AG09319 (cell line): ENCODE measurements at regions not wholly inside any gene's neighbourhood (a gene's known extent, or its start where the extent isn't known, plus 50 kb on each side); places are given as distances from the start of the nearest gene placed in this dataset.

Source experiments
- DNase-seq: peaks from one replicate; pipeline ENCODE4 v3.0.0-alpha.2; 2010; ENCODE audit warnings: low read depth; ENCODE audit errors: extremely low read depth
- TF ChIP-seq, protein P1 (sequence below): IDR thresholded peaks from 2 replicates; pipeline ENCODE4 v1.5.1; 2011; ENCODE audit warnings: low read depth, mild to moderate bottlenecking, inconsistent platforms, low read length, moderate library complexity

GRCh38 chr2:118356051-118356450, 267.8 kb downstream of the INSIG2 start:
- TF ChIP-seq, protein P1, sequence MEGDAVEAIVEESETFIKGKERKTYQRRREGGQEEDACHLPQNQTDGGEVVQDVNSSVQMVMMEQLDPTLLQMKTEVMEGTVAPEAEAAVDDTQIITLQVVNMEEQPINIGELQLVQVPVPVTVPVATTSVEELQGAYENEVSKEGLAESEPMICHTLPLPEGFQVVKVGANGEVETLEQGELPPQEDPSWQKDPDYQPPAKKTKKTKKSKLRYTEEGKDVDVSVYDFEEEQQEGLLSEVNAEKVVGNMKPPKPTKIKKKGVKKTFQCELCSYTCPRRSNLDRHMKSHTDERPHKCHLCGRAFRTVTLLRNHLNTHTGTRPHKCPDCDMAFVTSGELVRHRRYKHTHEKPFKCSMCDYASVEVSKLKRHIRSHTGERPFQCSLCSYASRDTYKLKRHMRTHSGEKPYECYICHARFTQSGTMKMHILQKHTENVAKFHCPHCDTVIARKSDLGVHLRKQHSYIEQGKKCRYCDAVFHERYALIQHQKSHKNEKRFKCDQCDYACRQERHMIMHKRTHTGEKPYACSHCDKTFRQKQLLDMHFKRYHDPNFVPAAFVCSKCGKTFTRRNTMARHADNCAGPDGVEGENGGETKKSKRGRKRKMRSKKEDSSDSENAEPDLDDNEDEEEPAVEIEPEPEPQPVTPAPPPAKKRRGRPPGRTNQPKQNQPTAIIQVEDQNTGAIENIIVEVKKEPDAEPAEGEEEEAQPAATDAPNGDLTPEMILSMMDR, result no peak
- DNase-seq, result no peak

DNA sequence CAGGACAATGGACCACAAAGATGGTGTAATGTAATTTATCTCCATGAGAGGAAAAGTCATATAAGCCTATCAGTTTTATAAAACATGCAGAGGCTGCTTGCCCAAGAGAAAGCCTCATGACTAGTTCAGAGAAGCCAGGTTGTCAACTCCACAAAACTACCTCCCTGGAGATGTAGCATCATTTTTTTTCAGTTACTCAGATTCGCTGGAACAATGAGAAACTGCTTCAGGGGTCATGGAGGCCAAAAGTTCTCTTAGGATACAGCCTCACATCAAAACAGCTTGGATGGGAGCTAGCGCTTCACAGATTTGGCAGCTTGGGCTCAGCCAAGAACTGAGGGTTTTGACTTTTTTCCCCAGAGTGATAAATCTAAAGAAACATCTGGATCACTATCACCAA, 263.5 kb downstream of the INSIG2 start:
- DNase-seq, result no peak
- TF ChIP-seq, protein P1, result no peak

DNA sequence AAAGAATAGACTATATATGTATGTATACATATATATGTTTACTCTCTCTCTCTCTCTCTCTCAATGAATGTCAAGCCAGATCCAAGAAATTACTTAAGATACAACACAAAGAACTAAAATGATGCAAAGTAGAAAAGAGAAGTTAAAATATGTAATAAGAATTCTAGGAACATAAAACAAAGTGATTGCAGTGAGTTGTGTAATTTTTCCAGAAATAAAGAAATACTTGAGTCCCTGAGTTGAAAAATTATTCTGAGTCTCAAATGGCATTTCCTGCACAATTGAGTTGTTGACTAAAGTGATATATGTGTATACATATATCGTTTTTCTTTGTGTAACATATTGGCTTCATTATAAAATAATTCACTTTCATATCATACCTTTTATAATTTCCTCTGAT, 262.4 kb downstream of the INSIG2 start:
- TF ChIP-seq, protein P1, result no peak
- DNase-seq, result no peak

GRCh38 chr2:118349365-118349764, 261.1 kb downstream of the INSIG2 start:
- TF ChIP-seq, protein P1, result no peak
- no peak for DNase-seq

GRCh38 chr2:118348380-118349034, 260.2 kb downstream of the INSIG2 start:
- DNase-seq, result no peak
- TF ChIP-seq, protein P1, result no peak

DNA sequence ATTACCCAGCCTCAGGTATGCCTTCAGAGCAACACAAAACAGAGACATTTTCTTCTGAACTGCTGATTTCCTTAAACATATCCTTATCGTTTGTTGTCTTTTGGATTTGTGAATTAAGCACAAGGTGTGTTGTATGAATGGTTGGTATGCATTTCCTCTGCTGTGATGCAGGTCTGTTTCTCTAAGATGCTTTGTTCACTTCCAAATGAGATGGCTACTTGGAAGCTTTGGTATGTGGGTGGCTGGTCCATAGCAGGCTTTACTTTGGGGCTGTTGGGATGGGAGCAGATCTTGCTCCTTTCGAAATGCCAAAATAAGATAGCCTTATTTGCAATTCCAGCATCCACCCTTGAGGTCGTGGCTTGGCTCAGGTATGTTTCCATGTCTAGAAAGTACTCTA, 257.2 kb downstream of the INSIG2 start:
- no peak for DNase-seq

GRCh38 chr2:118340103-118340502, 251.8 kb downstream of the INSIG2 start:
- TF ChIP-seq, protein P1, result no peak
- no peak for DNase-seq

More for the DNA sequence above, 257.2 kb downstream of the INSIG2 start:
- TF ChIP-seq, protein P1, result no peak
